HS-5 (cell line): ENCODE measurements at regions not wholly inside any gene's neighbourhood (a gene's known extent, or its start where the extent isn't known, plus 50 kb on each side); places are given as distances from the start of the nearest gene placed in this dataset.
"Not testable (repeated sequence)": the region's sequence is repeated elsewhere in the genome, so short reads cannot be mapped to it uniquely, and the experiment has no call there.

Experiments
- DNase-seq: peaks from one replicate; pipeline ENCODE4 v3.0.0-alpha.2; 2012; ENCODE audit warnings: low read depth

GRCh38 chr14:25868521-25869314, 729.1 kb downstream of the NOVA1 start:
- DNase-seq = no peak

- no peak for DNase-seq
These were observed 736.4 kb downstream of the NOVA1 start for GRCh38 chr14:25861406-25861805.

DNA sequence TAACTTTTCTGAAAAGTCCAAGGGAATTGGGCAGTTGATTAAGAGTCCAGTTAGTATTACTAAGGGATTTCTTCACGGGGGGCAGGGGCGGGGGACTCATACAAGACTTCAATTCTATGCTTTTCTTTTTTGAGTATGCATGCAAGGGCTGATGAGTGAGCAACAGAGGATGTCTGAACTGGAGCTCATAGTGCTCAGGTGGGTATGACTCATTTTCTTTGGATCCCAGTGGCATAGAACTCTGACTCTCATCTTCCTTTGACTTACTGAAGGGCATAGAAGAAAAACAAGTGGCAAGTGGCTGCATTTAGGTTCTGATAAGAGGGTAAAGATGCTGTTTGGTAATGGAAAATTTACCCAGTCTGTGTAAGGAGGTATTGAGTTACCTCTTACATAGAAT, 749.2 kb downstream of the NOVA1 start:
- DNase-seq = no peak

GRCh38 chr14:25846246-25846645, 751.6 kb downstream of the NOVA1 start:
- DNase-seq = no peak

- no peak for DNase-seq
These were observed 754.1 kb downstream of the NOVA1 start for GRCh38 chr14:25843481-25844470.

DNA sequence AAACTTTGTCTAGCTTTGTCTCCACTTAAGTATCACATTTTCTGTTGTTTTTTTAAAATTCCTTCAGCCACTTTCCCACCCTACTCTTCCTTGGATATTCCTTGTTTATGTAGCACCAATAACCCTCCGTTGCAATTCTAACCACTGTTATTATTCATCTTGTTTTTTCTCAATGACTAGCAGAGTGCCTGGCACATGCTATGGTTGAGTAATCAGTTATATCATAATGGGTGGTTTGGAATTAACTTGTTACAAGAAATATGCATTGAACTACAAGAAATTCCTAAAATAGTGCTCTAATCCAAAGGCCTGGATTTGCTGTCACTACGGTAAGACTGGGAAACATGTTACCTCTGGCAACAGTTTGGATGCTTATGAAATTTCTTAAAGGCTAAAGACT, 756.6 kb downstream of the NOVA1 start:
- no peak for DNase-seq

GRCh38 chr14:25837551-25837965, 760.3 kb downstream of the NOVA1 start:
- DNase-seq = no peak

- DNase-seq = no peak
These were observed 761.2 kb downstream of the NOVA1 start for GRCh38 chr14:25836636-25837035.

- DNase-seq = no peak
These were observed 764.3 kb downstream of the NOVA1 start for GRCh38 chr14:25833341-25834126.

GRCh38 chr14:25832585-25832984, 765.2 kb downstream of the NOVA1 start:
- DNase-seq = no peak

GRCh38 chr14:25828562-25828961, 769.3 kb downstream of the NOVA1 start:
- no peak for DNase-seq

- no peak for DNase-seq
These were observed 771.7 kb downstream of the NOVA1 start for GRCh38 chr14:25826105-25826504.

DNA sequence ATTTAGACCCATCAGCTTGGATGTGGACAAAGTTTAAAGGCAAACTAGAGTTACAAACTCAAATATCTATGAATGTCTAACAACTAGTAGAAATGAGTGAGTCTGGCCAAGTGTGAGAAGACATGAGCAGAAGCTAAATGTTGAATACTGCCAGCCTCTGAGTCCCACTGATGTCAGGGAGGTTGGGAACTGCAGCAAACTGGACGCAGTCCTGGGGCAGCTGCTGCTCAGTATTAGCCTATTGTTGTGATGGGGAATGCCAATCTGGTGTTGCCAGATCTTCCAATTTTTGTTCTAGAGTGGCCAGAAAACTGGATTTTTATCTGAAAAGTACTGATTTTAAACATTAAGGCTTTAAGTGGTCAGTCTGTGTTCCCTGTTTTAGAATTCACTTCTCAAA, 770.4 kb upstream of the STXBP6 start:
- no peak for DNase-seq

DNA sequence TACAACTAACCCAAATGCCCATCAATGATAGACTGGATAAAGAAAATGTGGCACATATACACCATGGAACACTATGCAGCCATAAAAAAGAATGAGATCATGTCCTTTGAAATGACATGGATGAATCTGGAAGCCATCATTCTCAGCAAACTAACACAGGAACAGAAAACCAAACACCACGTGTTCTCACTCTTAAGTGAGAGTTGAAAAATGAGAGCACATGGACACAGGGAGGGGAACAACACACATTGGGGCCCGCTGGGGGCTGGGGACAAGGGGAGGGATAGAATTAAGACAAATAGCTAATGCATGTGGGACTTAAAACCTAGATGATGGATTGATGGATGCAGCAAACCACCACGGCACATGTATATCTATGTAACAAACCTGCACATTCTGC, 764.7 kb upstream of the STXBP6 start:
- DNase-seq = not testable (repeated sequence)

DNA sequence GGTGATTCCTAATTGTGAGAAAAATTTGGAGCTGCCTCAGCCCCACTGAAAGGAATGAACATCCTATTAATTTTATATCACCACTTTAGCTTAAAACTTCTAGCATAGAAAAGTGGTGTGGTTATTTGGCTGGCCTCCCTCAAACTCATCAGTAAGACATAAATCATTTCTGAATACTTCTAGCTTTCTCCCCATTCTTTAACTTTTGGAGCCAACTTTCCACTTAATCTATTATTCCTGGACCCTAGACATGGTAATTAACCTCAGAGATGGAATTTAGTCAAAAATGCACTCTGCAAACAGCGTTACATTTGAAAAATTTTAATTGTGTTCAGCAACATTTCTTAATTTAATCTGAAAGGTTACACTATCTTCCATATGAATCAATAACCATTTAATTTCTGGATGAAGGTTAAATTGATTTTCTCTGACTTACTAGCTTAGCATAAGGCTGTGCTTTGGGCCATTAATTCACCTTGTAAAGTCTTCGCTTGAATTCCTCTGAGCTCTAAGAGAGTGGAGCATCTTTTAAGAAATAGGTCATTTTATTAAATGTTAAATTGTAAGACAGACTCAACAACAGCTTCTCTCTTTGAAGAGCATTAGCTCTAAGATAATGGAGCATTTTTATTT, 753.6 kb upstream of the STXBP6 start:
- DNase-seq = no peak

DNA sequence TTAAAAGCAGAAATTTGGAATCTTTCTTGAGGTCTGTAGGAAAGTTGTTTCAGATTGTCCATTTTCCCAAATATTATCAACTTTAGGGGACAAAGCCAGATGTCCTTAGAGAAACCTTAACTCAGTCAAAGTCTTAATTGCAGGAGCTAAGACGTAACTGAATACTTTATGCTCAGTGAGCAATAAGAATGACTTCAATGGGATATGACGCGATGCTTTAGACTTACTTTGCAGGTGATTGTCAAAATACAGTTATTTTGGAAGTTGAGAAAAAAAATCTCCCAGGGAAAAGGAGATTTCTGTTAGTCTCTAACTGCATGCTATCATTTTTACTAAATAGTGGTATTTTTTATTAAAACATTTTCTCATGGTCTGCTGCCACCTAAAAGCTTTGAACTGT, 750.9 kb upstream of the STXBP6 start:
- DNase-seq = no peak

- no peak for DNase-seq
These were observed 738.3 kb upstream of the STXBP6 start for GRCh38 chr14:25788252-25788651.

GRCh38 chr14:25765909-25766308, 716.0 kb upstream of the STXBP6 start:
- no peak for DNase-seq

DNA sequence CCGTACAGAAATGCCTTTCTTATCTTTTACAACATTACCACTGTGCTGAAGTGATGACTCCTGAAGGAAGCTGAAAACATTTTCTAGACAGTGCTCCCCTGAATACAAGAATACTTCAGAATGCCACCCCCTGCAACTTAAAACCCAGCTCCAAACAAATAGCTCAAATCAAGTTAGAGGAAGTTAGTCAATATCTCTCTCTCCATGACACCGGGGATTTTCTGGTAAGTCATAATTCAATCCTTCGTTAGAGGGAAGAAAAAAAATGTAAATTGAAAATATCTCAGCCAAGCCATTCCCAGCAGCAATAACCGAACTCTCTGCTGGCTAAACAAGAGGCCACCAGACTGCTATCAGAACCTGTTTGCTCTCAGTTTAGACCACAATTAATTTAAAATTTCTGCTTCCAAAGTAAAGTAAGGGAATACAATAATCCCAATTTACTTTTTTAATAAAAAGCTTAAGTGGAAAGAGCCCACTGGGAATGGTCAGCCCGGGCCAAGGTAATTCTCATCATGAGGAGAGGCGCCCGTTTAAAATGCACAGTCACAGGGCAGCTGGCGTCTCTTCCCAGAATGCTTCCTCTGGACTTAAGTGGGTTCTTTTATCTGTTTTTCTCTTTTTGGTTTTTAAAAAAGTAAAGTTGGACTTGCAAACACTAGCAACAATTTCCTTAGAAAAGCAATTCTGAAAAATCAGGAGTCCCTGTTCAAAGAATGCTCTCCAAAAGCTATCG, 710.1 kb upstream of the STXBP6 start:
- no peak for DNase-seq

GRCh38 chr14:25759256-25759655, 709.3 kb upstream of the STXBP6 start:
- no peak for DNase-seq

DNA sequence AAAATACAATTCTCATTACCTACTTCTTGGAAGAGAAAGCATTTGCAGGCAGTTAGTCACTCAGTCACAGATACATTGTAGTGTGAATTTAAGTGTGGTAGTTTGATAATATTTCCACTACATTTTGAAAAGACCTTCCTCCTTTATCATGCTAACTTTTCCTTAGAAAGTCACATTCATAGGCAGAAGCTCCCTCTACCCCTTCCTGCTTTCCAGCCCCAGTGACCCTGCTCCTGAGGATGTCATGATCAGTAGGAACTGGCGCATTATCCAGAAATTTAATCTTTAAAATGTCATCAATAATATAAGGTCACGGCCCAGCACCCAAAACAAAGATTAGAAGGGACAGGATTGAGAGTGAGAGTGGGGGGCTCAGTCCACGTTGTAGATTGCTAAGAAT, 707.4 kb upstream of the STXBP6 start:
- no peak for DNase-seq
